HepG2 (cell line): ENCODE measurements at regions not wholly inside any gene's neighbourhood (a gene's known extent, or its start where the extent isn't known, plus 50 kb on each side); places are given as distances from the start of the nearest gene placed in this dataset.

Experiments used
- ATAC-seq: fragments of 200-7000 bp; cut with Tn5 transposase; 3 replicates; pipeline ENCODE4 v1.9.1; 2020; ENCODE audit warnings: mild to moderate bottlenecking, moderate library complexity
- BruUV-seq: library from RNA; stranded (reverse); fragments of 400-500 nt; replicated peaks from 2 replicates; lab custom pipeline; 2021; lab: Mats Ljungman, UMichigan
- CTCF ChIA-PET: fragments of 300-600 bp; formaldehyde crosslinking; extraction: SDS; loops from one replicate; lab custom pipeline; 2021; ENCODE audit warnings: low total read pairs, inconsistent platforms, low intra/inter-chr PET ratio; lab: Yijun Ruan, JAX
- POLR2A ChIA-PET: fragments of 350-600 bp; sonication (Branson Sonifier 250); formaldehyde crosslinking; loops from one replicate; lab custom pipeline; 2020; ENCODE audit warnings: antibody characterized with exemption, inconsistent platforms; lab: Yijun Ruan, JAX
- DNase-seq: peaks from one replicate; pipeline ENCODE4 v3.0.0-alpha.2; 2015; ENCODE audit warnings: low spot score
- FAIRE-seq: peaks from 3 replicates; lab custom pipeline; 2011; peaks lifted over from hg19 to GRCh38; lab: Jason Lieb, UNC
- H2AFZ ChIP-seq: one replicate; pipeline ENCODE4 v1.6.1; 2011; ENCODE audit warnings: low read length, inconsistent platforms
- H3K27ac ChIP-seq: fragments of 300-600 bp; 3 replicates; pipeline ENCODE4 v1.8.0; 2011; ENCODE audit warnings: mixed run types, mild to moderate bottlenecking, mixed read lengths, low read length, inconsistent platforms; ENCODE audit not compliant: insufficient read depth; ENCODE audit errors: extremely low read length
- H3K27me3 ChIP-seq, 2 experiments: fragments of 200-600 bp in 1 of 2; 2 replicates in 1 of 2; 3 replicates in 1 of 2; pipeline versions ENCODE4 v1.6.0 to v1.8.0; 2011; ENCODE audit warnings: low read length in 2 of 2, mild to moderate bottlenecking in 2 of 2, moderate library complexity in 2 of 2, inconsistent platforms in 1 of 2; ENCODE audit not compliant: insufficient read depth in 2 of 2, control insufficient read depth in 1 of 2
- H3K36me3 ChIP-seq, 2 experiments: fragments of 200-600 bp in 1 of 2; replicated peaks in 1 of 2; 2 replicates in 1 of 2; 3 replicates in 1 of 2; pipeline versions ENCODE4 v1.5.1 to v1.8.0; 2011; ENCODE audit warnings: low read length in 2 of 2, inconsistent platforms in 1 of 2; ENCODE audit not compliant: insufficient read depth in 2 of 2, control insufficient read depth in 1 of 2
- H3K4me1 ChIP-seq: 2 replicates; pipeline ENCODE4 v1.5.1; 2012; ENCODE audit warnings: low read length, inconsistent platforms; ENCODE audit not compliant: insufficient read depth
- H3K4me2 ChIP-seq: 2 replicates; pipeline ENCODE4 v1.6.0; 2011; ENCODE audit warnings: low read depth, low read length, inconsistent platforms
- H3K4me3 ChIP-seq, 3 experiments: fragments of 200-600 bp in 1 of 3; sonication (generic), shearing (Covaris generic) in 1 of 3; replicated peaks in 1 of 3; 2 replicates each; pipeline ENCODE4 v1.5.1; 2011 to 2016; ENCODE audit warnings: low read length in 3 of 3, inconsistent platforms in 2 of 3, low read depth in 2 of 3, mild to moderate bottlenecking in 2 of 3, control low read depth in 1 of 3, mixed read lengths in 1 of 3; ENCODE audit not compliant: insufficient read depth in 1 of 3
- H3K79me2 ChIP-seq: one replicate; pipeline ENCODE4 v1.6.1; 2011; ENCODE audit warnings: low read length, inconsistent platforms; ENCODE audit not compliant: insufficient read depth
- H3K9ac ChIP-seq: 2 replicates; pipeline ENCODE4 v1.6.0; 2011; ENCODE audit warnings: mild to moderate bottlenecking, low read depth, low read length, inconsistent platforms; ENCODE audit not compliant: insufficient read depth
- H3K9me3 ChIP-seq: 2 replicates; pipeline ENCODE4 v1.5.1; 2012; ENCODE audit warnings: mild to moderate bottlenecking, low read length
- H4K20me1 ChIP-seq: 2 replicates; pipeline ENCODE4 v1.6.0; 2011; ENCODE audit warnings: inconsistent platforms, mild to moderate bottlenecking, low read length, moderate library complexity; ENCODE audit not compliant: insufficient read depth
- ATM ChIP-seq: fragments of 450-650 bp; IDR thresholded peaks from 2 replicates; pipeline ENCODE4 v1.7.1; 2017; ENCODE audit warnings: mild to moderate bottlenecking, borderline replicate concordance
- FOXK2 ChIP-seq: fragments of 450-650 bp; IDR thresholded peaks from 2 replicates; pipeline ENCODE4 v1.6.1; 2016
- GATA4 ChIP-seq: sonication (generic); IDR thresholded peaks from 2 replicates; pipeline ENCODE4 v1.6.1; 2016; ENCODE audit warnings: antibody characterized with exemption, low read depth, borderline replicate concordance
- KAT8 ChIP-seq: IDR thresholded peaks from 2 replicates; pipeline ENCODE4 v1.6.1; 2016; ENCODE audit warnings: missing genetic modification reagents, missing compliant biosample characterization
- MEF2D ChIP-seq: sonication (generic); formaldehyde crosslinking; IDR thresholded peaks from 2 replicates; pipeline ENCODE4 v1.5.1; 2020; ENCODE audit warnings: mild to moderate bottlenecking, missing genetic modification reagents
- MNT ChIP-seq: fragments of 450-650 bp; IDR thresholded peaks from 2 replicates; pipeline ENCODE4 v1.6.1; 2016
- PHF20 ChIP-seq: sonication (generic); formaldehyde crosslinking; IDR thresholded peaks from 2 replicates; pipeline ENCODE4 v1.5.0; 2020; ENCODE audit warnings: mild to moderate bottlenecking, missing genetic modification reagents
- RFX5 ChIP-seq: IDR thresholded peaks from 2 replicates; pipeline ENCODE4 v1.6.1; 2011; ENCODE audit warnings: low read depth, low read length, improper control_type of control experiment
- SATB2 ChIP-seq: sonication (generic); formaldehyde crosslinking; IDR thresholded peaks from 2 replicates; pipeline ENCODE4 v1.5.0; 2020; ENCODE audit warnings: missing genetic modification reagents
- TBX3 ChIP-seq: fragments of 450-650 bp; IDR thresholded peaks from 2 replicates; pipeline ENCODE4 v1.6.1; 2017; ENCODE audit warnings: antibody characterized with exemption, mild to moderate bottlenecking, inconsistent platforms, borderline replicate concordance
- TCF12 ChIP-seq, 2 experiments: fragments of 450-650 bp in 1 of 2; sonication (generic) in 1 of 2; formaldehyde crosslinking in 1 of 2; IDR thresholded peaks; 2 replicates each; pipeline versions ENCODE4 v1.6.1 to v1.8.0; 2017 to 2022; ENCODE audit warnings: antibody characterized with exemption in 1 of 2, mild to moderate bottlenecking in 1 of 2, missing genetic modification reagents in 1 of 2, moderate library complexity in 1 of 2
- ZFP36 ChIP-seq: fragments of 150-350 bp; IDR thresholded peaks from 2 replicates; pipeline ENCODE4 v1.6.1; 2018; ENCODE audit warnings: borderline replicate concordance, low read length, low read depth; ENCODE audit not compliant: partially characterized antibody
- ZNF136 ChIP-seq: sonication (generic); formaldehyde crosslinking; IDR thresholded peaks from 2 replicates; pipeline ENCODE4 v1.8.1; 2022; ENCODE audit warnings: low read depth, mild to moderate bottlenecking, moderate library complexity, missing genetic modification reagents
- ZNF777 ChIP-seq: sonication (generic); formaldehyde crosslinking; IDR thresholded peaks from 2 replicates; pipeline ENCODE4 v1.4.0; 2020; ENCODE audit warnings: missing genetic modification reagents
- ZNF878 ChIP-seq: sonication (generic); formaldehyde crosslinking; IDR thresholded peaks from 2 replicates; pipeline ENCODE4 v1.8.1; 2023; ENCODE audit warnings: mild to moderate bottlenecking, missing genetic modification reagents, moderate library complexity
- ZSCAN31 ChIP-seq: sonication (generic); formaldehyde crosslinking; IDR thresholded peaks from 2 replicates; pipeline ENCODE4 v1.5.0; 2020; ENCODE audit warnings: low read depth, mild to moderate bottlenecking, missing genetic modification reagents
- WGBS: methylation state at CpG from one replicate; pipeline ENCODE4 v1.1.6; 2017; ENCODE audit warnings: low lambda C conversion rate; 5-methylcytosine and 5-hydroxymethylcytosine counted together
- in situ Hi-C: cut with HindIII; loops from 2 replicates; pipeline ENCODE4 v1.10.0; 2017; ENCODE audit warnings: low pct_unique_long_range_greater_than_20kb; ENCODE audit not compliant: extremely low pct_ligation_motif_present
- intact Hi-C: fragments of 100-400 bp; cut with micrococcal nuclease; formaldehyde crosslinking; loops from one replicate; pipeline ENCODE4 v1.10.0; 2022; ENCODE audit not compliant: unreplicated experiment
- TF ChIP-seq, protein P1 (sequence below): sonication (generic); formaldehyde crosslinking; IDR thresholded peaks from 2 replicates; pipeline ENCODE4 v1.5.0; 2020; ENCODE audit warnings: mild to moderate bottlenecking, missing genetic modification reagents, moderate library complexity

- FAIRE-seq, result no peak
These were observed 1418.8 kb downstream of the CDH11 start for GRCh38 chr16:63702981-63703590.

GRCh38 chr16:63697736-63698135, 1424.1 kb downstream of the CDH11 start:
- Histone ChIP-seq H3K27me3 (no peaks in the 10 kb centered on the region), H3K4me3 (no peak overlapping the region), H3K4me2 (no peak overlapping the region), H2AFZ (no peak overlapping the region), H3K36me3 (no peaks in the 10 kb centered on the region), H3K27ac (no peak overlapping the region), H4K20me1 (no peaks in the 10 kb centered on the region), H3K79me2 (no peaks in the 10 kb centered on the region), H3K9ac (no peak overlapping the region), H3K4me1 (peaks cover 4% of the 10 kb centered on the region; the same call in 1 of the 2 replicates), H3K9me3 (0 out of 2 replicates have a peak, but pooled peaks cover 8% of the 10 kb centered on the region)
- BruUV-seq, result no TSS peak
- CTCF ChIA-PET, result no interaction called here
- FAIRE-seq (no peak), DNase-seq (no peak), ATAC-seq (no peak)
- in situ Hi-C loops (no loop called here), intact Hi-C loops (no loop called here)
- 0% methylated on average over 1 of the region's 1 CpG for WGBS
- POLR2A ChIA-PET, result no interaction called here
- TF ChIP-seq PHF20 (CRISPR knock-in tag) (no peak), GATA4 (no peak), ZNF878 (no peak), MNT (no peak), ATM (no peak), FOXK2 (no peak), SATB2 (CRISPR knock-in tag) (no peak), ZNF136 (CRISPR knock-in tag) (no peak), MEF2D (CRISPR knock-in tag) (no peak), TBX3 (no peak), ZNF777 (CRISPR knock-in tag) (no peak), KAT8 (CRISPR knock-in tag) (no peak), TCF12 (IDR thresholded peaks at IDR 0.05) (no peak), TCF12 (CRISPR knock-in tag; IDR thresholded peaks at IDR 0.05) (no peak), ZFP36 (no peak)

More at GRCh38 chr16:63702981-63703590, 1418.8 kb downstream of the CDH11 start:
- ChIA-PET CTCF (no interaction called here), POLR2A (no interaction called here)
- no peak overlapping the region for H3K4me3 ChIP-seq
- H3K9ac ChIP-seq, result no peak overlapping the region
- H3K4me2 ChIP-seq, result peak overlapping the region; percentile 42
- under 1% methylated on average over 10 of the region's 11 CpGs for WGBS
- H3K4me1 ChIP-seq, result peaks cover 12% of the 10 kb centered on the region; the same call in 1 of the 2 replicates
- DNase-seq (peak; percentile 21), ATAC-seq (peak; percentile 99)
- TF ChIP-seq RFX5 (no peak), ZSCAN31 (no peak)
- TF ChIP-seq, protein P1, sequence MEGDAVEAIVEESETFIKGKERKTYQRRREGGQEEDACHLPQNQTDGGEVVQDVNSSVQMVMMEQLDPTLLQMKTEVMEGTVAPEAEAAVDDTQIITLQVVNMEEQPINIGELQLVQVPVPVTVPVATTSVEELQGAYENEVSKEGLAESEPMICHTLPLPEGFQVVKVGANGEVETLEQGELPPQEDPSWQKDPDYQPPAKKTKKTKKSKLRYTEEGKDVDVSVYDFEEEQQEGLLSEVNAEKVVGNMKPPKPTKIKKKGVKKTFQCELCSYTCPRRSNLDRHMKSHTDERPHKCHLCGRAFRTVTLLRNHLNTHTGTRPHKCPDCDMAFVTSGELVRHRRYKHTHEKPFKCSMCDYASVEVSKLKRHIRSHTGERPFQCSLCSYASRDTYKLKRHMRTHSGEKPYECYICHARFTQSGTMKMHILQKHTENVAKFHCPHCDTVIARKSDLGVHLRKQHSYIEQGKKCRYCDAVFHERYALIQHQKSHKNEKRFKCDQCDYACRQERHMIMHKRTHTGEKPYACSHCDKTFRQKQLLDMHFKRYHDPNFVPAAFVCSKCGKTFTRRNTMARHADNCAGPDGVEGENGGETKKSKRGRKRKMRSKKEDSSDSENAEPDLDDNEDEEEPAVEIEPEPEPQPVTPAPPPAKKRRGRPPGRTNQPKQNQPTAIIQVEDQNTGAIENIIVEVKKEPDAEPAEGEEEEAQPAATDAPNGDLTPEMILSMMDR, result peak; percentile 56
- H3K27ac ChIP-seq, result no peak overlapping the region
- no peaks in the 10 kb centered on the region for H3K36me3 ChIP-seq
- in situ Hi-C loops (no loop called here), intact Hi-C loops (no loop called here)
- H4K20me1 ChIP-seq, result no peaks in the 10 kb centered on the region
- no peak overlapping the region for H2AFZ ChIP-seq
- H3K9me3 ChIP-seq, result no peaks in the 10 kb centered on the region
- H3K79me2 ChIP-seq, result no peaks in the 10 kb centered on the region
- no peaks in the 10 kb centered on the region for H3K27me3 ChIP-seq
- BruUV-seq, result no TSS peak
